NB4 (cell line): ENCODE measurements at regions not wholly inside any gene's neighbourhood (a gene's known extent, or its start where the extent isn't known, plus 50 kb on each side); places are given as distances from the start of the nearest gene placed in this dataset.

Experiments
- MYC ChIP-seq: IDR thresholded peaks from 2 replicates; pipeline ENCODE4 v1.6.1; 2011; ENCODE audit warnings: low read depth, low read length
- POLR2A ChIP-seq: IDR thresholded peaks from 2 replicates; pipeline ENCODE4 v1.6.1; 2011; ENCODE audit warnings: mild to moderate bottlenecking; ENCODE audit not compliant: insufficient read length; ENCODE audit errors: extremely low read depth
- TF ChIP-seq, protein P1 (sequence below): IDR thresholded peaks from one replicate; pipeline ENCODE4 v1.5.1; 2012; ENCODE audit warnings: low read depth, low read length
- TF ChIP-seq, protein P2 (sequence below): IDR thresholded peaks from 2 replicates; pipeline ENCODE4 v1.6.1; 2011; ENCODE audit warnings: low read depth, low read length

DNA sequence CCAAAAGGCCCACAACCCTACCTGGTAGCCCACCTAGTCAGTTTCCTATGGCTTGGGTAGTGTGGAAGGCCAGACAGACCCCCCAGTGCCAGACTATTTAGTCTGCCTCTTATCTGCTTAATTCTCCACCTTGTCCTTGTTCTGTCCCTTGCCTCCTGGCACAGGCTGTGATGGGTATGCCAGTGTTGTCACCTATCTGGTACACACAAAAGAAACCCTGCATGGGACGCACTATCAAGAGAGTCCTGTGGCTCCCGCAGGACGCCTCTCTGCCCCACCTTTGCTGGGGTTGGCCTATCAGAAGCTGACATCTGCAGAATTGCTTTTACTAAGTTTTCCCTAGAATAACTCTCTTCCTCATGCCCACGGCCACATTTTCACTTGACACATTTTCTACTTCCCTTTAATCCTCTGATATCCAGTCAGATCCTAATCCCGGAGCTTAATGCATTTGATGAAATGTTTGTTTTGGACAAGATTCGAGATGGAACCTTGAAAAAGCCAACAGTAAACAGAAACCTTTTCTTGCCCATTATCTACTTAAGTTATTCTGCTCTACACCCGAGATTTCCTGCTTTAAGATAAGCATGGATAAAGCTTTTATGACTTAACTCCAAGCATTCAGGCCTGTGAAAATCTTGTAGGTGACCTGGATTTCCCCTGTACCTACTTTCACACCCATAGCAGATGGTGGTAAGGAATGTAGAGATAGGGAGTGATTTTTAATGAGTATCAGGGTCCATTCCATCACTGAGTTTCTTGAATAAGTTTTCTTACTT is 468.5 kb downstream of the ZNF608 start:
- TF ChIP-seq, protein P1, sequence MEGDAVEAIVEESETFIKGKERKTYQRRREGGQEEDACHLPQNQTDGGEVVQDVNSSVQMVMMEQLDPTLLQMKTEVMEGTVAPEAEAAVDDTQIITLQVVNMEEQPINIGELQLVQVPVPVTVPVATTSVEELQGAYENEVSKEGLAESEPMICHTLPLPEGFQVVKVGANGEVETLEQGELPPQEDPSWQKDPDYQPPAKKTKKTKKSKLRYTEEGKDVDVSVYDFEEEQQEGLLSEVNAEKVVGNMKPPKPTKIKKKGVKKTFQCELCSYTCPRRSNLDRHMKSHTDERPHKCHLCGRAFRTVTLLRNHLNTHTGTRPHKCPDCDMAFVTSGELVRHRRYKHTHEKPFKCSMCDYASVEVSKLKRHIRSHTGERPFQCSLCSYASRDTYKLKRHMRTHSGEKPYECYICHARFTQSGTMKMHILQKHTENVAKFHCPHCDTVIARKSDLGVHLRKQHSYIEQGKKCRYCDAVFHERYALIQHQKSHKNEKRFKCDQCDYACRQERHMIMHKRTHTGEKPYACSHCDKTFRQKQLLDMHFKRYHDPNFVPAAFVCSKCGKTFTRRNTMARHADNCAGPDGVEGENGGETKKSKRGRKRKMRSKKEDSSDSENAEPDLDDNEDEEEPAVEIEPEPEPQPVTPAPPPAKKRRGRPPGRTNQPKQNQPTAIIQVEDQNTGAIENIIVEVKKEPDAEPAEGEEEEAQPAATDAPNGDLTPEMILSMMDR, result no peak
- TF ChIP-seq, protein P2, sequence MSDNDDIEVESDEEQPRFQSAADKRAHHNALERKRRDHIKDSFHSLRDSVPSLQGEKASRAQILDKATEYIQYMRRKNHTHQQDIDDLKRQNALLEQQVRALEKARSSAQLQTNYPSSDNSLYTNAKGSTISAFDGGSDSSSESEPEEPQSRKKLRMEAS, result no peak
- no peak for TF ChIP-seq POLR2A
- TF ChIP-seq MYC, result no peak
